ENCODE measurements at regions not wholly inside any gene's neighbourhood (a gene's known extent, or its start where the extent isn't known, plus 50 kb on each side); places are given as distances from the start of the nearest gene placed in this dataset.

DNA sequence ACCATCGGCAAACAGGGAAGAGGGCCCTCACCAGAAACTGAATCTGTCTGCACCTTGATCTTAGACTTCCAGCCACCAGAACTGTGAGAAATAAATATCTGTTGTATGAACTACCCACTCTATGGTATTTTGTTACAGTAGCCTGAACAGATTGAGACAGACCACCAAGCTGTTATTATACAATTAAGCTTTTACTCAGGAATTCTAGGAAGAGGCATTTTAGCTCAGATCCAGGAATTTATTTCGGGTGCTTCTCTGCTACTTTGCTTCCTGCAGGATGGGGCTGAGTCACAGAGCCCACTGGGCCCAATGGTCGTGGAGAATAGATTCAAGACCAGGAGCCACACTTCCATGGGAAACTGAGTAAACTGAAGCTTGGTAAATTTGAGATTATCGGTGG, 145.5 kb upstream of the PFN2 start:
- no peak for DNase-seq

DNA sequence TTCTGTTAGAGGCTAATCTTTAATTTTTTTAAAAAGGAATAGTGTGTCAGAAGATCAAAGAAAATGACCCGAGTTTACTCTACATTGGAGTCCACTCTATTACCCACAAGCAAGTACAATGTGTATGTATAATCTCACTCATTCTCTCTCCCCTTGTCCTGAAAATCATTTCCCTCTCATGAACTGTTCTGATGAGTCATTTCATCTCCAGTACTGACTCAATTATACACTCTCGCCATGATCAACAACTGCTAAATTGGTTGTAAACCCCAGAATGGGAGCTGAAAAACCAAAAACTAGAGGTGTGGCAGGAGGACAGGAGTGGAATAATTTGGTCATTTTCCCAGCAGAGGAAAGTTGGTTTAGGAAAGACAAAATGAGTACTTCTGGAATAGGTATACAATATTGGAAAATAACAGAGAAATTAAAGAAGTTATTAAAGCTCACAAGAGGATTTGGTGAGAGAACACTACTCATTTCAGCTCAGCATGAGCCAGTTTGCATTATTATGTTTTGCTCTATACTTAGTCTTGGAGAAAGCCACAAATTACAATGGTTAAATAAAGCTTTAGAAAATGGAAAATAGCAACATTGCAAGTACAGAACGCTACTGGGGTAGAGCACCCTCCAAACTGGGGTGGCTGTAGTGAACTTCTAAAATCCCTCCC, 144.3 kb upstream of the PFN2 start:
- DNase-seq = no peak

DNA sequence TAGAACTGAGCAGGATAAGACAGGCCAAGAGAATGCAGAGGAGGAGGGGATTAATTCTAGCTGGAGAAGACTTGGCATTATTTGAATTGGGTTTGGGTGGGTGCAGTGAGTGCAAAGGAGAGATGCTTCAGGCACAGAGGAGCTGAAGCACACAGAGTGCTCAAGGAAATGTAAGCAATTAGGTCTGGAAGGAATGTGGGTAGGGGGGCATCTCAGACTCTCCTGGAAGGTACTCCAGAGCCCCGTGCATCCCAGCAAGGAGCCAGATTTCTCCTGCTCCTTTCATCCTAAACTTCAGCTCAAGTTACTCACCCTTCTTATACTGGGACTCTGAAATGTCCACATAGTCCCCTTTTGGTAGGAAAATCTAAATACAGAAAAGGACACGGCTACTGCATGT, 143.6 kb upstream of the PFN2 start:
- no peak for DNase-seq

DNA sequence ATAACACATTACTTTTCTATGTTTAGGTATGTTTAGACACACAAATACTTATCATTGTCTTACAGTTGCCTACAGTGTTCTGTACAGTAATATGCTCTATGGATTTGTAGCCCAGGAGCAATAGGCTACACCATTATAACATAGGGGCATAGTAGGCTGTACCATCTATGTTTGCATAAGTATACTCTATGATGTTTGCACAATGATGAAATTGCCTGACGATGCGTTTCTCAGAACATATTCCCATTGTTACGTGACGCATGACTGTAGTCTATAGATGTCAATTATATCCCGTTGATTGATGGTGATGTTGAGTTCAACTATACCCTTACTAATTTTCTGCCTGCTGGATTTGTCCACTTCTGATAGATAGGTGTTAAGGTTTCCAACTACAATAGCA, 139.4 kb upstream of the PFN2 start:
- no peak for DNase-seq

DNA sequence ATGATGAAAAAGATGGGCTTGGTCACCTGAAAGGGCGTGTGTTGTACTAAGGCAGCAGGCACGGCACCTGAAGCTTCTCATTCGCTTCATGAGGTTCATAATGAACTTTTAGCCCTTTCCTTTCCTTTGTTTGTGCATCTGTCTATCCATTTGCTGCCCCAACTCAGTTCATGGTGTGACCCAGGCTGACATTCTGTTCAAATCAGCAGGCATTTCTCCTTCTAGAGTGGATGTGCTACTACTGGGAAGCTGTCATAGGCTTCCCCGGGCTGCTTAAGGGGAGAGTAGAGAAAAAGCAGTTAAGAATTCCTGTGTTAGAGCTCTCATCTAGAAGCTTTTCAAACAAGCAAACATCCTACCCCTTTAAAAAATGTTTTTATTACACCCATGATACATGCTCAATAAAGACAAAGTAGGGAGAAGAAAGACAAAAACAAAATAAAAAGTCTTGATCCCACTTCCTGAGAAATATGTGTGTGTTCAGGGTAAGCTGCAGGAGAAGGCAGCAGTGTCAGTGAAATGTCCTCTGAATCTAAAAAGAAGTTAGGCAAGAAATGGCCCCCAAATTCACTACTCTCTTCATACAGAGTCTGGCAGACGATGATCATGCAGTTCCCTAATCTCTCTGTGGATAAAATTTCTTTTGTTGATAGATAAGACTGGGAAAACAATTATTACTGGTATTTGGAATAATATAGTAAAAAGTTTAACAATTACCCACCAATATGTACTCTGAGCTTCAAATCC, 136.9 kb upstream of the PFN2 start:
- no peak for DNase-seq

DNA sequence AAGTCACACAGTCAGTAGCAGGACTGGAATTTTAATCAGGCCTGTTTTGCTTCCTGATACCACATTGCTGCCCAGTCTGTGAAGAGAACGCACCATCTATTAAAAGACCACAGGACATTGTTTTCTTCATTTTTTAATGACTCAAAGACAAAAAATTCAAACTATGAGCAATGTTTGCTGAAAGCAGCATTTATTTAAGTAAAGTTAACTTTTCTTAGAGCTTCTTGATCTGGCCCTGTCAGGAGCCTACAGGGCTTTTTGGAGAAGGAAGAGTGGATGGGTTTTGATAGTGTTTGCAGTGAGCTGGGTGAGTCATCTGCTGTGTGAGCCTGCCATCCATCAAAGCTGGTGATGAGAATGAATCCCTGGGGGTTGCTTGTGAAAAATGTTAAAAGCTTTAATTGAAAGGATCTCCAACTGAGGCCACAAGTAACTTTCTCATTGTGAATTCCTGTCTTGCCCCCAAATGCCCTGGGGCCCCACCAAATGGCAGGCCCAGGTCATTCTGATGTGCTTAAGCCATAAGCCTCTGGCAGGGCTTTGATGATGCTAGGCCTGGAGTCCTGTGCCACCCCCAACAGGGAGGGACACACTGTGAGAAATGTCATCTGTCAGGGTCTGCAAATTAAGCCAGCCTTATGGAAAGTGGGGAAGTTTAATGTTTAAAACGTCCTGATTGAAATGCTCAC, 136.2 kb upstream of the PFN2 start:
- DNase-seq = no peak

DNA sequence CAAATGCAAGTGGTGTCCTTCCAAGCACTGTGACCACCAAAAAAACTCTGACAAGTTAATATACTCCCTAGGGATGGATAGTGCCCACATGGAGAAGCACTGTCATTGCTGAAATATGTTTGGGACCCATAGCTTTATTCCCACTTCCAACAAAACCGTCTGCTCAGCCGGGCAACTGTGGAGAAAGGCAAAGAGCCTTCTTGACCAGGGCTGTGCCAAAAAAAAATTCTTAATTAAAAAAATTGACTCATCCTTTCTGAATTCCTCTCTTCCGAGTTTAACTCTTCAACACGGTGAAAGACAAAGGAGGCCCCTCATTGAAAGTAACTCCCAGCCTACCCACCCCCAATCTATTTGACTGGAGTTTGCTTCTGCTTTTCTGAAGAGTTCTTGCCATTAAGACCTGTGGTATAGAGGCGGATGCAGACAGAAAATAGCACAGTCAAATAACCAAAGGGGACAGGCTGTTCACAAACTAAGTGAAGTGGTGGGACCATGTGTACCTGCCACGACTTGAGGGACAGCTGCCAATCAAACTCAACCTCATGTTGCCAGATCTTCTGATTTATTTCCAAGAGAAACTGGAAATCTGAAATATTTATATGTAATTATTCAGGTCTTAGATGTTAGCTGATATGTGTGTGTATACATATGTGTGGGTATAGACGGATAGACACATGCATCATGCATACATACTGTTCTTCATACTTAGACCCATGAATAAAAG, 135.4 kb upstream of the PFN2 start:
- DNase-seq = no peak

DNA sequence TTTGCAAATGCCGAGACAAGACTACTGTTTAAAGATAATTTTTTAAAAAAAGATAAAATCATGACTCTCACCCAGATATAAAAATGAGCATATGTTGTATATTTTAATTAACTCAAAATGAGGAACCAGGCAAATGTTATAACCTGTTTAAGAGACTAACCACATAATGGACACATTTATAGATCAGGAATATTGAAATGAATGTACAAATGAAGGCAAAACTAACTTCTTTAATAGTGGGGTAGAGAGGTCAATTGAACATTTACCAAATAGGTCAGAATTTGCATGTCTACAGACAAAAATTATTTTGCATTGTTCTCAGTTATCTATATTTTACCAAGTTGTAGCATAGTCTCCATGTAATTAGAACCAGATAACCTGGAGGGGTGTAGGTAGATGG, 134.3 kb upstream of the PFN2 start:
- DNase-seq = no peak

DNA sequence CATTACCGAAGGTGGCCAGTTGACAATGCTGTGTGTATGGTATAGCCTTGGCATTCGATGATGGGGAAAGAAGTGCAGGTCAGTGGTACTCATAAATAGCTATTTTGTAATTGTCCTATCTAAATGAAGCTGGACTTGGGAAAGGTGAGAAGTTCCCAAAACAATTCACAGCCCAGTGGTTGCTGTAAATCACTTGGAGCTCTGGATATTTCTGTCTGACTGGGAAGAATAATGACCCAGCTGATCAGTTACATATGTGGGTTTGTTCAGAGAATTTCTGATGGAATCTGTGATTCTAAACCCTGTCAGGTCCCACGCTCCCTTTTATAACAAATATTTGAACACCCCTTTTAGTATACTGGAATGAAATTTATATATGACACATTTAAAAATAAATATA, 133.9 kb upstream of the PFN2 start:
- no peak for DNase-seq

DNA sequence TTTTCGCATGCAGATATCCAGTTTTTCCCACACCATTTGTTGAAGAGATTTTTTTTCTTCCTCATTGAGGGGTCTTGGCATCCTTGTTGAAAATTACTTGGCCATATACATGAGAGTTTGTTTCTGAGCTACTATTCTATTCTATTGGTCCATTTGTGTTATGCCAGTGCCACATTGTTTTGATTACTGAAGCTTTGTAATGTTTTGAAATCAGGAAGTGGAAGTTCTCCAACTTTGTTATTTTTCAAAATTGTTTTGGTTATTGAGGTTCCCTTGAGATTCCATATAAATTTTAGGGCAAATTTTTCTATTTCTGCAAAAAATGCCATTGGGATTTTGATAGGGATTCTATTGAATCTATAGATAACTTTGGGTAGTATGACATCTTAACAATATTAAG, 130.3 kb upstream of the PFN2 start:
- no peak for DNase-seq

DNA sequence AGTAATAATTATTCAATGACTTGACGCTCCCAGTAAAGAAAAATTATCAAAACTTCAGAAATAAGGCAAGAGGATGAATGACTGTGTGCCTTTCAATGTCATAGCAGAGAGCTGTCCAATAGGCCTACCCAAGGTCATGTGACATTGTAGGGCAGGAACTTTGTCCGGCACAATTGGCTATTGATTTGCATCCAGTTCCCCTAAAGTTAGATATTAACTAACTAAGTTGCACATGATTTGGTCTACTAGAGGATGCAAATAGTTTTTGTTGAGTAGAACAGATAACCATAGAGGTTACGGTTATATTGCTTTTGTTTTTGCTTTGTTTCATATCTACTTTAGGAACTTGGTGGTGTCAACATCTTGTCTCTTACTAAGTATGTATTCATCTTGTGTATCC, 127.9 kb upstream of the PFN2 start:
- no peak for DNase-seq

DNA sequence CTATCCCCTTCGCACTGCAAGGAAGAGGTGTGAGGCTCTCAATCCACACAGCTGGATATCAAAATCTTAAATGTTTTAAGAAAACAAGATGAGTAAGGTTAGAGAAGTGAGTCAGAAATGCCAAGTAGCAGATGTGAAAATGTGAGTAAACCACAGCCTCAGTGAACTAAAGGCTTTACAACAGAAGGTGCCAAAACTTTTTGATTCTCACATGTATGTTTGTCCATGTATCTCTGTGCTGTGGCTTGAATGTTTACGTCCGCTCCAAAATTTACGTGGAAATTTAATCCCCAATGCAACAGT, 126.8 kb upstream of the PFN2 start:
- DNase-seq = no peak

DNA sequence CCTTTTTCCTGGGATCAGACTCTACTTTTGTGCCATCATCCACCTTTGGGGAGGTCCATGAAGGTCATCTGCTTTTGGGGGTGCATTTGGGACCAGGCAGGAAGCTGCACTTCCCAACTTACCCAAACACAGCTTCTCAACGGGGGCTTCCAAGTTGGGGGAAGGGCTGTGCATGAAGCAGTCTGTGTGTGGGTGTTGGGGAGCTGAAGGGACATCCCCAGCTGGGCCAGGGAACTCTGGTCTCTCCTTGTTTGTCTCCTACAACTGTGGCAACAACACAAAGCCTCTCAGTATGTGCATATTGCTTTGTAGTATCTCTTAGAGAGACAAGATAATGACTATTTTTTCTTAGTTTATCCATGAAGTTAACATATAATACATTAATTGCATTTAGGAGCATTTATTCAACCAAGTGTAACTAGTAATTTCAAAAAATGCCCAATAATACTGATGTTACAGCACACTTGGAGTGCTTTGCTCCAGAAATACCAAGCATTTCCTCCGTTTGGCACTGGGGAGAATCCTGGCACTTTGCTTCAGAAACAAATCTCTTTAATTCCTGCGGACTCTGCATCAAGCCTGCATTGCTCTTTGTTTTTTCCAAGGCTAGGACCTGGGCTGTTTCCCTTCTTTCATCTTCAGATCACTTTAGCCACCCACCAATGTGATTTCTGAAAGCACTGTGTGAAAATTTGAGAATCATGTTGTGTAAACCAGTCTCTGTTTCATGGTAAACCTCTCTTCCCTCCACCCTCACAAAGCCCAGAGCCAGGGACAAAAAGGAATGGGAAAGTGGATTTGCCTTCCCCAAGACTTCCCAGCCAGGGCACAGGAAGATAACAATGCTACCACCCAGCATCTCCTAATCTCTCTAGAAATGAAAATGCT, 126.2 kb upstream of the PFN2 start:
- no peak for DNase-seq

DNA sequence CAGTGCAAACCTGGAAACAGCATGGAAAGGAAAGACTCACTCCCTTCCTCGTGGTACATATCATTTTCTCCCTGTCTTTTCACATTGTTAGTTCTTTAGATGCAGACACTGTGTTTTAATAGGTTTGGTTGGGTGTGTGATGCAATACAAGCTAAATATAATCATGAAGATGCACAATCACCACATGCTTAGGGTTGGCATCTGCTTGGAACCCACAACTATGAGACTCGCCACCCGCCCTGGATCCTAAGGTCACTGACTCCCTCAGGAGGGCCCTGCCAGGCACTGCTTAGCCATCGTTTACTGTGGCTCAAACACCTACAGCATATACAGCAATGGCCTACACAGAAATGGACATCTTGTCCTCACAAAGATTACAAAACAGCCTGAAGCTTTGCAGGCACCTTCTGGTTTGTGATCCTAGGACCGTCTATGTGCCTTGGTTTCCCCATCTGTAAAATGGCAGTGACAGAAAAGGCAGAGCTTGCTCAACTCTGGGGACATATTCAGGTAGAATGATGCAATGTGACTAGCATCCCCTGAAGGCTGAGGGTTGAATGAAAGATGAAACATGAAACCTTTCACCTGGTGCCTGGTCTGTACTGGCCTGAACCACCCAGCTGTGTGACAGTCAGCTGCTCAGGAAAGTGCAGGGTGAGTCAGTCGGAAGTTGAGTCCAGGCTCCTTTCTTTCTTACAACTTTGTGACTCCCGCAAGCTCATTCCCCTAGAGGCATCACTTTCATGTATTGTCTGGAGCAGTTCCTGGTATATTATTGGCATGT, 123.6 kb upstream of the PFN2 start:
- no peak for DNase-seq

DNA sequence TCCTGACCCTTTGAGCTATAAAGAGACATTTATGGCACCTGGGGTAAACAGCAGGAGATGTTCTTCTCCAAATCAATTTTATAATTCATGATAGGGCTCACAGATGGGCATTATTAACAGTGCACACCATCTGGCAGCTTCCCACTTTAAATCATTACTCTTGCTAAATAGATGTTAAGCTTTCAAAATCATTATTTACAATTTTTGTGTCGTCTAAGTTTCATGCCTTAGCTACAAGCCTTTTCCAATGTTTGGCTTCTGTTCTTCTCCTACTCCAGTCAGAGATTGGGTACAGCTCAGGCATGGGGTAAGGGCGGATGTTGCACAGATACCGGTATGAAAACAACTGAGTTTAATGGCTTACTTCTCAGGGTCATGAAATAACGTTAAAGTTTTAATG, 120.9 kb upstream of the PFN2 start:
- DNase-seq = no peak

DNA sequence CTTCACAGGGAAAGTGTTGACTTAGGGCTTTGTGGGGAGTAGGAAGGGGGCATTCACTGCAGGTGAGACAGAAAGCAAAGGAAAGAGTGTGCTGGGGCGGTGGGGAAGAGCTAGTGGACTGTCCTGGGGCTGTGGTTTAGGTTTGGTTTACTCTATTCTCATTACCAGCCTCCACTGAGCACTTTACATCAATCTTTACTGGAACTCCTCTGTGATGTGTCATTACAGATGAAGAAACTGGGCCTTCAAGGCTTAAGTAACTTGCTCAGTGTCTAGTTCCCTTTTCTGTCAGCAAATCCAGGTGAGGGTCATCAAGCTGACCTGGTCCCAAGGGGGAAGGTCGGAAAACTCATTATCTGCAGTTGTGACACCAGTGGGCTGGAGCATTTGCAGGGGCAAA, 120.2 kb upstream of the PFN2 start:
- no peak for DNase-seq

DNA sequence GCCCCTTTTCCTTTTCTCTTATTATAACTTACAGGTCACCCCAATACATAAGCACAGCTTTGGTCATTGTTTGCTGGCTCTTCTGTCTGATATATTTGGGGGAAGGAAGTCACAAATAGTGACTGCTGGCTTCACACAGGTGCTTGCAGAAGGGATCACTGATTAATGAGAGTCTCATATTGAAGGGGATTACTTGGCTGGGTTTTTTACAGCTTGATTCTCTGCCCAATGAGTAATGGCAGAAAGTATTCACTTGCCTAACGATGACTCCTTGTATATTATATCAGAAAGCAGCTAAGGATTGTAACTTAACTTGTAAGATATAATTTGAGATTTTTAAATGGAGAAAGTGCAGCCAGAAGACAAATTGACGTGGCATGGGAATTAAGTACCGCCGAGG, 119.3 kb upstream of the PFN2 start:
- no peak for DNase-seq

DNA sequence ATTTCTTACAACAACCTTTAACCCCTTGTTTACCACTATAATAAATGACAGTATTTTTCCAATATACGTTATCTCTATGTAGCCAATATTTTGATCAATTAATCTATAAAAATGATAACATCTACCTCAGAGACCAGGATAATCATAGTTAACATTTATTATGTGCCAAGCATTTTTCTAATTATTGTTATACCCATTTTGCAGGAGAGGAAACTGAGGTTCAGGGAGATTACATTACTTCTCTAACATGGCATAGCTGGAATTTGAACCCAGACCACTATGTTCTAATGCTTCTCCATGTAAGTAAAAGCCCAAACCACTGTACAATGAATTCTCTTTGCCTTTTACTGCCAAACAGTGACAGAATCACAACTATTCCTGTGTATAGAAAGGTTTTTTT, 113.4 kb upstream of the PFN2 start:
- DNase-seq = no peak

DNA sequence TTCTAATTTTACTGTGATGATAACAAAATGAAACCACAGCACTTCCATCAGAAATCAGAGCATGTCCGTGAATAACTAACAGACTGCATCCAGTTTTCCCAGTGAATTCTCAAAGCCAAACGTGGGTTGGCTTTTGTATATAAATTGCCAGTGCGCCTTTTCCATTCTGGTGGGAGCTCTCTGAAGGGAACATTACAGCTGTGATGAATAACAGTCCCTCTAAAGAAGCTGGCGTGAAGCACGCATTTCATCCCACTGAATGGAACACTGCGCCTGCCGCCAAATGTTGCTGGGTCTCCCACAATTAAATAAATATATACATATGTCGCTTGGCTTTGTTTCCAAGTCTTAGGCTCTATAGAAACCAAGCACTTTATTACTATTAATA, 113.0 kb upstream of the PFN2 start:
- no peak for DNase-seq

DNA sequence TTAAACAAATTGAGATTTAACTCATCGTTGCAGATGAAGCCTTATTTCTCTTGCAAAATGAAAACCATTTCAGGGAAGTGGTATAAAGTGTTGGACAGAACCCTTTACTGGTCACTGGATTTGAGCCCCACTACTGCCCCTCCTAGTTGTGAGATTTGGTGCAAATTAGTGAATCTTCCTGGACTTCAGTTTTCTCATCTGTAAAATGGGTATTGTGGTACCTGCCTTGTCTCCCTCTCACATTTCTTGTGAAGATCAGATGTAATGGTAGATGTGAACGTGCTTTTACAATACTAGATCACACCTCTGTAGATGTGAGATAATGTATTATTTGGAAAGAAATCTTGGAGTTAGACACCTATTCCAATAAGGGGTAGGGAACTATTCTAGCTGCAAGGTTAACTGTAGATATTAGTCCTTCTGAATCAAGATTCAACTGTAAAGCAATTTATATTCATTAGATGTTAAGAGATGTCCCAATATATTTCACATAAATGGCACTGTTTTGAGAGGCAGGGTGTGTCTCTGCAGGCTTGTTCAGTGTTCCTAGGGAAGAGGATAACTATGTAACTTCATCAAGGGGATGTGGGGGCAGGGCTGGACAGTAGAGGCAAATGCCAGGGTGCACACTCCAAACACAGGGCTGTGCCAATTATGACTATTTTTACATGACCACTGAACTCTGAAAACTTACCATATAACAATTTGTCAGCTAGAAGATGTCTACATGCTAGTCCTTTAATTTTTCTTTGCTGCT, 112.4 kb upstream of the PFN2 start:
- DNase-seq = no peak

DNA sequence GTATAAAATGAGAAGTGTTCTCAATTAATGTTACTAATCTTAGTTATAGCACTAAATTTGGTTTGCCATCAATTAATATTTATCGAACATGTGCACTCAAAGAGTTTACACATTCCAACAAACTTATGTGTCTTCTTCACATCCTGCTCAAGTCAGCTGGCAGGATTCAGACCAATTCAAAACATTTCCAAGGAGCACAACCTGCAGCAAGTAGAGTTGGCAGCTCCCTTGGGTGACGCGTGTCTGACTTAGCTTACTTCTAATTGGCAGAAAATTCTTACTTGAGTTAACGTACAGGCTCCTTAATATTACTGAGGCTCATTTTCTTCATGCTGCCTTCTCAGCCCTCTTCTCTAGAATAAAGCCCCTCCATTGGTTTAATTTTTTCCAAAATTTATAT, 110.4 kb upstream of the PFN2 start:
- DNase-seq = no peak
